Gastrocnemius medialis (tissue), 4 donors: ENCODE measurements at regions not wholly inside any gene's neighbourhood (a gene's known extent, or its start where the extent isn't known, plus 50 kb on each side); places are given as distances from the start of the nearest gene placed in this dataset.

Experiments used
- ATAC-seq, 2 donors: fragments of 150-250 bp; one replicate each; pipeline ENCODE4 v1.9.1; 2016
- DNase-seq, 2 donors: peaks; one replicate each; pipeline ENCODE4 v3.0.0-alpha.2; 2019
- H3K27ac ChIP-seq, 4 donors: fragments of 200-600 bp; sonication (generic); 1 replicate in 1 of 4; 2 replicates in 3 of 4; pipeline ENCODE4 v1.5.1; 2016 to 2018; ENCODE audit warnings: mild to moderate bottlenecking in 2 of 4, moderate library complexity in 1 of 4
- H3K27me3 ChIP-seq, 3 donors: fragments of 200-600 bp; sonication (generic) in 2 of 3; 1 replicate in 1 of 3; 2 replicates in 2 of 3; pipeline versions ENCODE4 v1.5.1 to v1.6.0; 2016 to 2019; ENCODE audit warnings: mild to moderate bottlenecking in 1 of 3, moderate library complexity in 1 of 3
- H3K36me3 ChIP-seq, 2 donors: fragments of 200-600 bp; sonication (generic) in 1 of 2; one replicate each; pipeline ENCODE4 v1.5.1; 2017 to 2018
- H3K4me1 ChIP-seq, 2 donors: fragments of 200-600 bp; sonication (generic) in 1 of 2; one replicate each; pipeline ENCODE4 v1.5.1; 2016 to 2017; ENCODE audit warnings: mild to moderate bottlenecking in 2 of 2
- H3K4me3 ChIP-seq, 4 donors: fragments of 200-600 bp; sonication (generic) in 3 of 4; 1 replicate in 1 of 4; 2 replicates in 3 of 4; pipeline ENCODE4 v1.5.1; 2016 to 2019; ENCODE audit warnings: mild to moderate bottlenecking in 2 of 4
- H3K9me3 ChIP-seq, 3 donors: fragments of 200-600 bp; sonication (generic) in 2 of 3; 1 replicate in 1 of 3; 2 replicates in 2 of 3; pipeline ENCODE4 v1.5.1; 2016 to 2019
- CTCF ChIP-seq, 5 experiments: fragments of 450-650 bp in 3 of 5; fragments of 200-600 bp in 2 of 5; sonication (generic) in 2 of 5; IDR thresholded peaks in 4 of 5; conservative IDR thresholded peaks in 1 of 5; 1 replicate in 4 of 5; 2 replicates in 1 of 5; pipeline ENCODE4 v1.5.1; 2016 to 2019; ENCODE audit warnings: antibody characterized with exemption in 5 of 5, mild to moderate bottlenecking in 3 of 5, moderate library complexity in 3 of 5
- POLR2A ChIP-seq, 2 donors: fragments of 450-650 bp; IDR thresholded peaks; one replicate each; pipeline ENCODE4 v1.6.1; 2017; ENCODE audit warnings: antibody characterized with exemption in 2 of 2, mild to moderate bottlenecking in 2 of 2, moderate library complexity in 2 of 2
- in situ Hi-C, 4 donors: fragments of 200-750 bp; cut with MboI; loops; one replicate each; pipeline versions ENCODE4 v1.15.0 to v1.8.0; 2017; ENCODE audit warnings: low sequenced_read_pairs in 4 of 4
- intact Hi-C: fragments of 100-400 bp; cut with DNase I; formaldehyde crosslinking; loops from one replicate; pipeline ENCODE4 v1.15.1; 2023; ENCODE audit warnings: low total_unique reads

- intact Hi-C loops: no loop called here
- ATAC-seq: no peak
- H3K27me3 ChIP-seq: no peaks in the 10 kb centered on the region
- H3K4me1 ChIP-seq: no peaks in the 10 kb centered on the region
- TF ChIP-seq POLR2A (IDR thresholded peaks at IDR 0.05) (no peak), CTCF (IDR thresholded peaks at IDR 0.05 in 4 of 5, conservative IDR thresholded peaks at IDR 0.05 in 1 of 5) (no peak)
- no peaks in the 10 kb centered on the region for H3K9me3 ChIP-seq
- H3K36me3 ChIP-seq: no peaks in the 10 kb centered on the region
- in situ Hi-C loops: no loop called here
- H3K4me3 ChIP-seq: no peak overlapping the region
- no peak for DNase-seq
- H3K27ac ChIP-seq: no peak overlapping the region
Observed at GRCh38 chr3:4047366-4047765, 248.1 kb downstream of the LRRN1 start.

GRCh38 chr3:4052706-4053105, 250.5 kb upstream of the SETMAR start:
- ATAC-seq: no peak
- Histone ChIP-seq H3K27ac (no peak overlapping the region), H3K4me3 (no peak overlapping the region), H3K4me1 (no peaks in the 10 kb centered on the region), H3K9me3 (no peaks in the 10 kb centered on the region), H3K27me3 (no peaks in the 10 kb centered on the region), H3K36me3 (no peaks in the 10 kb centered on the region)
- intact Hi-C loops (no loop called here), in situ Hi-C loops (no loop called here)
- no peak for TF ChIP-seq CTCF (IDR thresholded peaks at IDR 0.05 in 4 of 5, conservative IDR thresholded peaks at IDR 0.05 in 1 of 5)
- no peak for TF ChIP-seq POLR2A (IDR thresholded peaks at IDR 0.05)
- no peak for DNase-seq

DNA sequence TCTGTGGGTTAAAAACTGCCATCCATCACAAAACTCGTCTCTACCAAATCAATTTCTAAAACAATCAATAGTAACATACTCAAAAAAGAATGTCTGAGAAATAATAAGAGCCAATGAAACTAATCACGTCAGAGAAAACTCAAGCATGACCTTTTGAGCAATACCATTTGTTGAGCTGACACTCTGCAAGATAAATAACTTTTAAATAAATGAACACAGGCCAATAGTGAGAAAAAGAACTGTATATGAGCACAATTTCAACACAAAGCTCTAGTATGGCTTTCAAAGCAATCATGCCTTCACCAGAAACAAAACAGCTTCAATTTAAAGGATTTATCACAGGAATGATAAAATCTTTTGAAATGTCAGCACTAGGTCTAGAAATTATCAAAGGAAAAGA, 249.2 kb upstream of the SETMAR start:
- intact Hi-C loops: no loop called here
- H3K9me3 ChIP-seq: no peaks in the 10 kb centered on the region
- H3K27me3 ChIP-seq: no peaks in the 10 kb centered on the region

DNA sequence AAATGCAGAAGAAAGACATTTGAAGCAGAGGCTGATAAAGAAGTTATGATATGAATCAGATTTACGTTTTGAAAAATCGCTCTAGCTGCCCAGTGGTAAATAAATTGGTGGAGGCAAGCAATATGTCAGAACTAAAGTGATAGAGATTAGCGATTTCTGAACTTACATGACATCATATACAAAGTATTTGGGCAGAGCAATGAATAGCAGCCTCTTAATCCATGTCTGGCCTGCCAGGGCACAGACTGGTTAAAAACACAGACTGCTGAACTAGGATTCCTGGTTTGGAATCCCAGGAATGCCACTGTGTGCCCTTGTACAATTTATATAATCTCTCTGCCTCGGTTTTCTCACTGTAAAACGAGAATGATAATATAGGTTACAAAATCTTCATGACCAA, 243.1 kb upstream of the SETMAR start:
- Histone ChIP-seq H3K4me1 (no peaks in the 10 kb centered on the region), H3K4me3 (no peak overlapping the region), H3K27me3 (no peaks in the 10 kb centered on the region), H3K27ac (no peak overlapping the region), H3K36me3 (no peaks in the 10 kb centered on the region), H3K9me3 (no peaks in the 10 kb centered on the region)
- intact Hi-C loops: no loop called here
- DNase-seq (no peak), ATAC-seq (no peak)
- in situ Hi-C loops: no loop called here
- no peak for TF ChIP-seq CTCF (IDR thresholded peaks at IDR 0.05 in 4 of 5, conservative IDR thresholded peaks at IDR 0.05 in 1 of 5)
- no peak for TF ChIP-seq POLR2A (IDR thresholded peaks at IDR 0.05)

More for the DNA sequence above, 249.2 kb upstream of the SETMAR start:
- no peak overlapping the region for H3K4me3 ChIP-seq
- DNase-seq: no peak
- in situ Hi-C loops: no loop called here
- no peaks in the 10 kb centered on the region for H3K4me1 ChIP-seq
- no peak for TF ChIP-seq CTCF (IDR thresholded peaks at IDR 0.05 in 4 of 5, conservative IDR thresholded peaks at IDR 0.05 in 1 of 5)
- H3K27ac ChIP-seq: no peak overlapping the region
- no peak for ATAC-seq
- no peaks in the 10 kb centered on the region for H3K36me3 ChIP-seq

GRCh38 chr3:4060603-4061002, 242.6 kb upstream of the SETMAR start:
- in situ Hi-C loops: no loop called here
- H3K4me1 ChIP-seq: no peaks in the 10 kb centered on the region
- DNase-seq (no peak), ATAC-seq (no peak)
- intact Hi-C loops: no loop called here
- H3K27ac ChIP-seq: no peak overlapping the region
- TF ChIP-seq POLR2A (IDR thresholded peaks at IDR 0.05): no peak
- no peak for TF ChIP-seq CTCF (IDR thresholded peaks at IDR 0.05 in 4 of 5, conservative IDR thresholded peaks at IDR 0.05 in 1 of 5)
- H3K9me3 ChIP-seq: no peaks in the 10 kb centered on the region
- H3K36me3 ChIP-seq: no peaks in the 10 kb centered on the region
- H3K4me3 ChIP-seq: no peak overlapping the region
- H3K27me3 ChIP-seq: no peaks in the 10 kb centered on the region
